Panc1 (cell line): ENCODE measurements at regions not wholly inside any gene's neighbourhood (a gene's known extent, or its start where the extent isn't known, plus 50 kb on each side); places are given as distances from the start of the nearest gene placed in this dataset.

ENCODE experiments used
- ATAC-seq: fragments of 200-7000 bp; cut with Tn5 transposase; 2 replicates; pipeline ENCODE4 v1.9.1; 2020; ENCODE audit warnings: mild to moderate bottlenecking, moderate library complexity
- BruUV-seq: library from RNA; stranded (reverse); fragments of 400-500 nt; replicated peaks from 2 replicates; lab custom pipeline; 2021; lab: Mats Ljungman, UMichigan
- CTCF ChIA-PET: fragments of 300-600 bp; sonication (Branson Sonifier 250); formaldehyde crosslinking; loops from one replicate; lab custom pipeline; 2022; ENCODE audit warnings: antibody characterized with exemption; lab: Charles Lee
- POLR2A ChIA-PET: fragments of 300-600 bp; sonication (Branson Sonifier 250); formaldehyde crosslinking; loops from one replicate; lab custom pipeline; 2022; ENCODE audit warnings: antibody characterized with exemption; lab: Charles Lee
- DNase-seq: peaks from one replicate; pipeline ENCODE4 v3.0.0-alpha.2; 2010; ENCODE audit warnings: low read depth, low spot score
- H3K27ac ChIP-seq: 2 replicates; pipeline ENCODE4 v1.5.1; 2011; ENCODE audit warnings: mild to moderate bottlenecking, low read length, inconsistent platforms
- H3K27me3 ChIP-seq: fragments of 200-500 bp; sonication (Bioruptor generic); 2 replicates; pipeline ENCODE4 v1.6.0; 2014; ENCODE audit warnings: low read length, inconsistent platforms; ENCODE audit not compliant: control insufficient read depth, insufficient read depth
- H3K36me3 ChIP-seq: fragments of 200-500 bp; sonication (Bioruptor generic); 2 replicates; pipeline ENCODE4 v1.5.1; 2014; ENCODE audit warnings: inconsistent platforms, mild to moderate bottlenecking, low read length, moderate library complexity; ENCODE audit not compliant: control insufficient read depth, insufficient read depth
- H3K4me1 ChIP-seq: 2 replicates; pipeline ENCODE4 v1.5.1; 2011; ENCODE audit warnings: inconsistent platforms, mild to moderate bottlenecking, low read length, moderate library complexity; ENCODE audit not compliant: control insufficient read depth, insufficient read depth
- H3K4me3 ChIP-seq, 2 experiments: 2 replicates each; pipeline ENCODE4 v1.5.1; 2011 to 2012; ENCODE audit warnings: low read depth in 2 of 2, low read length in 2 of 2, mild to moderate bottlenecking in 2 of 2, inconsistent platforms in 1 of 2, moderate library complexity in 1 of 2
- H3K9me3 ChIP-seq: fragments of 200-500 bp; sonication (Bioruptor generic); 2 replicates; pipeline ENCODE4 v1.5.1; 2014; ENCODE audit warnings: low read depth, mild to moderate bottlenecking, inconsistent platforms, low read length, moderate library complexity; ENCODE audit not compliant: control insufficient read depth, insufficient read depth
- CTCF ChIP-seq: fragments of 450-650 bp; IDR thresholded peaks from 2 replicates; pipeline ENCODE4 v1.5.1; 2017; ENCODE audit warnings: mild to moderate bottlenecking
- POLR2AphosphoS5 ChIP-seq: IDR thresholded peaks from 2 replicates; pipeline ENCODE4 v1.6.1; 2012; ENCODE audit warnings: mild to moderate bottlenecking, low read depth, low read length, moderate library complexity
- REST ChIP-seq, 2 experiments: IDR thresholded peaks; 2 replicates each; pipeline ENCODE4 v1.6.1; 2011 to 2012; ENCODE audit warnings: low read depth in 2 of 2, control low read depth in 1 of 2, low read length in 1 of 2, mild to moderate bottlenecking in 1 of 2, moderate library complexity in 1 of 2; ENCODE audit not compliant: insufficient read depth in 1 of 2
- SIN3A ChIP-seq: IDR thresholded peaks from 2 replicates; pipeline ENCODE4 v1.6.1; 2012; ENCODE audit warnings: low read depth, mild to moderate bottlenecking, low read length, moderate library complexity, borderline replicate concordance; ENCODE audit not compliant: insufficient read depth
- TCF7L2 ChIP-seq: IDR thresholded peaks from 2 replicates; pipeline ENCODE4 v1.6.1; 2011; ENCODE audit warnings: mild to moderate bottlenecking, low read depth, low read length, inconsistent platforms
- in situ Hi-C: cut with HindIII; loops from 2 replicates; pipeline ENCODE4 v1.10.0; 2016; ENCODE audit warnings: low sequenced_read_pairs, low pct_unique_long_range_greater_than_20kb
- intact Hi-C: fragments of 100-400 bp; cut with micrococcal nuclease; formaldehyde crosslinking; loops from one replicate; pipeline ENCODE4 v1.10.0; 2022; ENCODE audit not compliant: unreplicated experiment

GRCh38 chrX:15177316-15177715 is 92.6 kb downstream of the ASB9 start:
- DNase-seq (no peak), ATAC-seq (no peak)
- no peak for TF ChIP-seq POLR2AphosphoS5
- no peak for TF ChIP-seq REST (IDR thresholded peaks at IDR 0.05; ENCODE audit: insufficient read depth in 1 of 2, low read depth in 2 of 2, low read length in 1 of 2)
- TF ChIP-seq SIN3A: no peak
- no peak for TF ChIP-seq TCF7L2
- no peak for TF ChIP-seq CTCF
- Histone ChIP-seq H3K9me3 (no peaks in the 10 kb centered on the region), H3K4me1 (no peaks in the 10 kb centered on the region), H3K27ac (no peak overlapping the region), H3K27me3 (no peaks in the 10 kb centered on the region), H3K36me3 (no peaks in the 10 kb centered on the region), H3K4me3 (no peak overlapping the region)
- ChIA-PET POLR2A (no interaction called here), CTCF (no interaction called here)
- intact Hi-C loops: no loop called here
- no TSS peak for BruUV-seq
- in situ Hi-C loops: no loop called here

GRCh38 chrX:15173411-15173810 is 96.5 kb downstream of the ASB9 start:
- ChIA-PET CTCF (no interaction called here), POLR2A (no interaction called here)
- intact Hi-C loops: no loop called here
- no peak for ATAC-seq
- Histone ChIP-seq H3K27ac (no peak overlapping the region), H3K27me3 (no peaks in the 10 kb centered on the region), H3K4me3 (no peak overlapping the region), H3K4me1 (no peaks in the 10 kb centered on the region), H3K36me3 (no peaks in the 10 kb centered on the region), H3K9me3 (no peaks in the 10 kb centered on the region)
- TF ChIP-seq CTCF (no peak), TCF7L2 (no peak), SIN3A (no peak), POLR2AphosphoS5 (no peak), REST (IDR thresholded peaks at IDR 0.05; ENCODE audit: insufficient read depth in 1 of 2, low read depth in 2 of 2, low read length in 1 of 2) (no peak)
- no TSS peak for BruUV-seq
- no peak for DNase-seq
- in situ Hi-C loops: no loop called here
